ENCODE measurements at regions not wholly inside any gene's neighbourhood (a gene's known extent, or its start where the extent isn't known, plus 50 kb on each side); places are given as distances from the start of the nearest gene placed in this dataset.

- H3K4me3 ChIP-seq (ENCODE audit: low read length) = no peak overlapping the region
- DNase-seq (ENCODE audit: low read depth, low spot score) = peak; percentile 67
These were observed 190.8 kb upstream of the LPP start for GRCh38 chr3:187963003-187963676.

- no peak overlapping the region for H3K4me3 ChIP-seq (ENCODE audit: low read length)
- DNase-seq (ENCODE audit: low read depth, low spot score) = no peak
These were observed 190.1 kb upstream of the LPP start for GRCh38 chr3:187963677-187964385.

- DNase-seq (ENCODE audit: low read depth, low spot score) = no peak
- H3K4me3 ChIP-seq (ENCODE audit: low read length) = no peak overlapping the region
These were observed 189.2 kb upstream of the LPP start for GRCh38 chr3:187964760-187965159.

GRCh38 chr3:187966096-187966495, 187.9 kb upstream of the LPP start:
- no peak overlapping the region for H3K4me3 ChIP-seq (ENCODE audit: low read length)
- no peak for DNase-seq (ENCODE audit: low read depth, low spot score)

- H3K4me3 ChIP-seq (ENCODE audit: low read length) = no peak overlapping the region
- DNase-seq (ENCODE audit: low read depth, low spot score) = peak; percentile 58
These were observed 187.1 kb upstream of the LPP start for GRCh38 chr3:187966636-187967406.

GRCh38 chr3:187967993-187968392, 186.0 kb upstream of the LPP start:
- no peak for DNase-seq (ENCODE audit: low read depth, low spot score)
- H3K4me3 ChIP-seq (ENCODE audit: low read length) = no peak overlapping the region

- H3K4me3 ChIP-seq (ENCODE audit: low read length) = no peak overlapping the region
- no peak for DNase-seq (ENCODE audit: low read depth, low spot score)
These were observed 184.9 kb upstream of the LPP start for GRCh38 chr3:187968883-187969580.

- no peak for DNase-seq (ENCODE audit: low read depth, low spot score)
- no peak overlapping the region for H3K4me3 ChIP-seq (ENCODE audit: low read length)
These were observed 184.4 kb upstream of the LPP start for GRCh38 chr3:187969581-187969950.

- no peak for DNase-seq (ENCODE audit: low read depth, low spot score)
- H3K4me3 ChIP-seq (ENCODE audit: low read length) = no peak overlapping the region
These were observed 183.9 kb upstream of the LPP start for GRCh38 chr3:187970106-187970505.

GRCh38 chr3:187971629-187972028, 182.3 kb upstream of the LPP start:
- no peak overlapping the region for H3K4me3 ChIP-seq (ENCODE audit: low read length)
- no peak for DNase-seq (ENCODE audit: low read depth, low spot score)

- no peak for DNase-seq (ENCODE audit: low read depth, low spot score)
- no peak overlapping the region for H3K4me3 ChIP-seq (ENCODE audit: low read length)
These were observed 181.5 kb upstream of the LPP start for GRCh38 chr3:187972454-187972853.

GRCh38 chr3:187973977-187974870, 179.7 kb upstream of the LPP start:
- no peak overlapping the region for H3K4me3 ChIP-seq (ENCODE audit: low read length)
- DNase-seq (ENCODE audit: low read depth, low spot score) = no peak

- peak; percentile 69 for DNase-seq (ENCODE audit: low read depth, low spot score)
- peak overlapping the region; percentile 1 for H3K4me3 ChIP-seq (ENCODE audit: low read length)
These were observed 179.1 kb upstream of the LPP start for GRCh38 chr3:187974871-187975271.

- H3K4me3 ChIP-seq (ENCODE audit: low read length) = no peak overlapping the region
- DNase-seq (ENCODE audit: low read depth, low spot score) = no peak
These were observed 178.2 kb upstream of the LPP start for GRCh38 chr3:187975561-187976364.

GRCh38 chr3:187976365-187976900, 177.5 kb upstream of the LPP start:
- H3K4me3 ChIP-seq (ENCODE audit: low read length) = no peak overlapping the region
- no peak for DNase-seq (ENCODE audit: low read depth, low spot score)

- DNase-seq (ENCODE audit: low read depth, low spot score) = no peak
- no peak overlapping the region for H3K4me3 ChIP-seq (ENCODE audit: low read length)
These were observed 176.3 kb upstream of the LPP start for GRCh38 chr3:187977659-187978058.

GRCh38 chr3:187978433-187979011, 175.4 kb upstream of the LPP start:
- DNase-seq (ENCODE audit: low read depth, low spot score) = no peak
- H3K4me3 ChIP-seq (ENCODE audit: low read length) = no peak overlapping the region
